ENCODE measurements at regions not wholly inside any gene's neighbourhood (a gene's known extent, or its start where the extent isn't known, plus 50 kb on each side); places are given as distances from the start of the nearest gene placed in this dataset.

- TF ChIP-seq, protein P1, sequence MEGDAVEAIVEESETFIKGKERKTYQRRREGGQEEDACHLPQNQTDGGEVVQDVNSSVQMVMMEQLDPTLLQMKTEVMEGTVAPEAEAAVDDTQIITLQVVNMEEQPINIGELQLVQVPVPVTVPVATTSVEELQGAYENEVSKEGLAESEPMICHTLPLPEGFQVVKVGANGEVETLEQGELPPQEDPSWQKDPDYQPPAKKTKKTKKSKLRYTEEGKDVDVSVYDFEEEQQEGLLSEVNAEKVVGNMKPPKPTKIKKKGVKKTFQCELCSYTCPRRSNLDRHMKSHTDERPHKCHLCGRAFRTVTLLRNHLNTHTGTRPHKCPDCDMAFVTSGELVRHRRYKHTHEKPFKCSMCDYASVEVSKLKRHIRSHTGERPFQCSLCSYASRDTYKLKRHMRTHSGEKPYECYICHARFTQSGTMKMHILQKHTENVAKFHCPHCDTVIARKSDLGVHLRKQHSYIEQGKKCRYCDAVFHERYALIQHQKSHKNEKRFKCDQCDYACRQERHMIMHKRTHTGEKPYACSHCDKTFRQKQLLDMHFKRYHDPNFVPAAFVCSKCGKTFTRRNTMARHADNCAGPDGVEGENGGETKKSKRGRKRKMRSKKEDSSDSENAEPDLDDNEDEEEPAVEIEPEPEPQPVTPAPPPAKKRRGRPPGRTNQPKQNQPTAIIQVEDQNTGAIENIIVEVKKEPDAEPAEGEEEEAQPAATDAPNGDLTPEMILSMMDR (IDR thresholded peaks at IDR 0.05; ENCODE audit: poor library complexity): no peak
- TF ChIP-seq EZH2 (IDR thresholded peaks at IDR 0.05; ENCODE audit: borderline replicate concordance): no peak
Observed at GRCh38 chr3:194225988-194226663, 90.2 kb downstream of the HES1 start.
